Heart left ventricle (tissue), 16 donors: ENCODE measurements at regions not wholly inside any gene's neighbourhood (a gene's known extent, or its start where the extent isn't known, plus 50 kb on each side); places are given as distances from the start of the nearest gene placed in this dataset.

Source experiments
- ATAC-seq, 4 donors: fragments of 200-7000 bp; cut with Tn5 transposase; one replicate each; pipeline ENCODE4 v1.9.1; 2020 to 2022; ENCODE audit warnings: moderate library complexity in 4 of 4, mild to moderate bottlenecking in 3 of 4, moderate number of reproducible peaks in 1 of 4
- DNase-seq, 5 donors: peaks; one replicate each; pipeline ENCODE4 v3.0.0-alpha.2; 2020
- H3K27ac ChIP-seq, 12 donors: fragments of 200-600 bp; sonication (generic) in 4 of 12; one replicate each; pipeline versions ENCODE4 v1.5.0 to v1.8.0; 2016 to 2022; ENCODE audit warnings: mild to moderate bottlenecking in 2 of 12
- H3K27me3 ChIP-seq, 9 donors: fragments of 200-600 bp; sonication (generic) in 2 of 9; one replicate each; pipeline versions ENCODE4 v1.5.1 to v1.8.0; 2016 to 2022; ENCODE audit warnings: mild to moderate bottlenecking in 3 of 9
- H3K36me3 ChIP-seq, 9 donors: fragments of 200-600 bp; sonication (generic) in 2 of 9; one replicate each; pipeline versions ENCODE4 v1.5.0 to v1.8.0; 2018 to 2022; ENCODE audit warnings: mild to moderate bottlenecking in 2 of 9
- H3K4me1 ChIP-seq, 12 donors: fragments of 200-600 bp; sonication (generic) in 4 of 12; one replicate each; pipeline versions ENCODE4 v1.5.0 to v1.8.0; 2016 to 2022; ENCODE audit warnings: mild to moderate bottlenecking in 3 of 12
- H3K4me3 ChIP-seq, 12 donors: fragments of 200-600 bp; sonication (generic) in 4 of 12; one replicate each; pipeline versions ENCODE4 v1.5.0 to v1.8.0; 2017 to 2022; ENCODE audit warnings: mild to moderate bottlenecking in 9 of 12, moderate library complexity in 4 of 12
- H3K9me3 ChIP-seq, 12 donors: fragments of 200-600 bp; sonication (generic) in 4 of 12; one replicate each; pipeline versions ENCODE4 v1.5.0 to v1.8.0; 2016 to 2022; ENCODE audit warnings: mild to moderate bottlenecking in 1 of 12
- POLR2A ChIP-seq, 2 donors: fragments of 450-650 bp; IDR thresholded peaks; one replicate each; pipeline ENCODE4 v1.6.1; 2017; ENCODE audit warnings: antibody characterized with exemption in 2 of 2, mild to moderate bottlenecking in 2 of 2, moderate library complexity in 2 of 2
- WGBS, 4 donors: extraction: QIAGEN DNeasy Blood & Tissue Kit in 2 of 4; methylation state at CpG; one replicate each; pipeline versions ENCODE4 v1.1.5 to v1.1.7; 2013 to 2018; 5-methylcytosine and 5-hydroxymethylcytosine counted together
- intact Hi-C, 10 donors: fragments of 100-400 bp; cut with DNase I; formaldehyde crosslinking; loops; one replicate each; pipeline versions ENCODE4 v1.11.1 to v1.14.2; 2022
- TF ChIP-seq, protein P1 (sequence below), 12 donors: fragments of 200-600 bp; sonication (generic) in 4 of 12; IDR thresholded peaks; one replicate each; pipeline versions ENCODE4 v1.5.0 to v1.8.0; 2018 to 2022; ENCODE audit warnings: antibody characterized with exemption in 12 of 12, mild to moderate bottlenecking in 5 of 12
- donor health status: ischemic (EF 13 %, LVEDD 7.1; RV severe dilation, severe dysfunction).
- donor health status: healthy with polysubstance abuse.
- donor health status: DM: no; HTN: yes; CAD: no.
- donor health status: DM: no; HTN: no; CAD: no.
- donor health status: ischemic (EF 25% LVEDD 6.9; RV normal size, moderate dysfunction).
- donor health status: ischemic (EF 25% LVEDD 5.7; RV mildly dilated, moderate dysfunction).
- donor health status: healthy.
- donor health status: DM: yes; HTN: yes; CAD: no.
- donor health status: ischemic (EF 35%, LVEDD 5.7; RV mildly dilated, moderate dysfunction).
- donor health status: nonischemic (EF 11% LVEDD 7.7; RV severe dilation, severe dysfunction).
- donor health status: DM: yes; HTN: yes; CAD: no.
- donor health status: PGD.
- donor health status: ischemic (EF 29% LVEDD 5.4; RV normal size, mild dysfunction).
- donor health status: nonischemic (EF 23%, LVEDD 6.1; RV moderate dilation, normal function).

DNA sequence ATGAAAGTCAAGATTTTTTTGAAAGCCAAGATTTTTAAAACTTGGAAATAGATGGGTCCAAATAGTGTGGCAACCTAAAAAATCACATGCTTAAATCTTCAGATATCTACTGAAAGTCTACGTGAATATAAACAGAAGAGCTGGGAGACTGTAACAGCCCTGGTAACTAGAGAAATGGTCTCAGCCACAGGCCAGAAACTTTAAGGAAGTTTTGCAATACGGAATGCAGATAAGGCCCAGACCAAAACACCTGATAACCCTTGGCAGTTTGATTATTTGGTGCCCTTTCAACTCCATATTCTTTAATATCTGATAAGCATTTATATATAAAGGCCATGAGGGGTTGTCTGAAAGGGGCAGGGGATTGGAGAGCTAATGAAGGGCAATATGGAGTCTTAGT is 537.3 kb upstream of the TGFBR2 start:
- ATAC-seq (no peak), DNase-seq (no peak)
- Histone ChIP-seq H3K4me1 (no peaks in the 10 kb centered on the region), H3K4me3 (no peak overlapping the region), H3K27me3 (no peaks in the 10 kb centered on the region), H3K9me3 (no peaks in the 10 kb centered on the region), H3K36me3 (no peaks in the 10 kb centered on the region), H3K27ac (no peak overlapping the region)
- intact Hi-C loops, result no loop called here
- TF ChIP-seq, protein P1, sequence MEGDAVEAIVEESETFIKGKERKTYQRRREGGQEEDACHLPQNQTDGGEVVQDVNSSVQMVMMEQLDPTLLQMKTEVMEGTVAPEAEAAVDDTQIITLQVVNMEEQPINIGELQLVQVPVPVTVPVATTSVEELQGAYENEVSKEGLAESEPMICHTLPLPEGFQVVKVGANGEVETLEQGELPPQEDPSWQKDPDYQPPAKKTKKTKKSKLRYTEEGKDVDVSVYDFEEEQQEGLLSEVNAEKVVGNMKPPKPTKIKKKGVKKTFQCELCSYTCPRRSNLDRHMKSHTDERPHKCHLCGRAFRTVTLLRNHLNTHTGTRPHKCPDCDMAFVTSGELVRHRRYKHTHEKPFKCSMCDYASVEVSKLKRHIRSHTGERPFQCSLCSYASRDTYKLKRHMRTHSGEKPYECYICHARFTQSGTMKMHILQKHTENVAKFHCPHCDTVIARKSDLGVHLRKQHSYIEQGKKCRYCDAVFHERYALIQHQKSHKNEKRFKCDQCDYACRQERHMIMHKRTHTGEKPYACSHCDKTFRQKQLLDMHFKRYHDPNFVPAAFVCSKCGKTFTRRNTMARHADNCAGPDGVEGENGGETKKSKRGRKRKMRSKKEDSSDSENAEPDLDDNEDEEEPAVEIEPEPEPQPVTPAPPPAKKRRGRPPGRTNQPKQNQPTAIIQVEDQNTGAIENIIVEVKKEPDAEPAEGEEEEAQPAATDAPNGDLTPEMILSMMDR (IDR thresholded peaks at IDR 0.05), result no peak
- no peak for TF ChIP-seq POLR2A (IDR thresholded peaks at IDR 0.05)
- WGBS, 4 donors, result 78 to 83% (median 81%) methylated on average over 2 of the region's 2 CpGs

DNA sequence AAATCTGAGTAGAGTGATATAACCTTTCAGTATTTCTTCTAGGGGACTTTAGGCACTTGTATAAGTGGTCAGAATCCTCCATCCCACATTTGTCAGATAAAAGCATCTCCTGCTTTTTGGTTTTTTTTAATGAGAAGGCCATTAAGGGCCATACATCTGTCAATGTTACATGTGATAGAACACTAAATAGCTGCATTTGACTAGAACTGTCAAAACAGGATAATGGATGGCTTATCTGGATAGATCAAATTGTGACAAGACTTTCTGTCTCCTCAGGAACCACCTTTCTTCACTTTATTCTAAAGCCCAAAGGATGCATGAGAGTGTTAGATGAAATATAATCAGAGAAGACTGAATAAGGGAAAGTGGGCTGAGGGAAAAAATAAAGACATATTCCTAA is 533.4 kb upstream of the TGFBR2 start:
- Histone ChIP-seq H3K9me3 (peaks cover 0 to 10% (median 2%) of the 10 kb centered on the region in 12 donors), H3K27ac (no peak overlapping the region), H3K36me3 (no peaks in the 10 kb centered on the region), H3K4me3 (no peak overlapping the region), H3K4me1 (no peaks in the 10 kb centered on the region), H3K27me3 (no peaks in the 10 kb centered on the region)
- DNase-seq (no peak), ATAC-seq (no peak)
- TF ChIP-seq, protein P1 (IDR thresholded peaks at IDR 0.05), result no peak
- TF ChIP-seq POLR2A (IDR thresholded peaks at IDR 0.05), result no peak
- intact Hi-C loops, result no loop called here

DNA sequence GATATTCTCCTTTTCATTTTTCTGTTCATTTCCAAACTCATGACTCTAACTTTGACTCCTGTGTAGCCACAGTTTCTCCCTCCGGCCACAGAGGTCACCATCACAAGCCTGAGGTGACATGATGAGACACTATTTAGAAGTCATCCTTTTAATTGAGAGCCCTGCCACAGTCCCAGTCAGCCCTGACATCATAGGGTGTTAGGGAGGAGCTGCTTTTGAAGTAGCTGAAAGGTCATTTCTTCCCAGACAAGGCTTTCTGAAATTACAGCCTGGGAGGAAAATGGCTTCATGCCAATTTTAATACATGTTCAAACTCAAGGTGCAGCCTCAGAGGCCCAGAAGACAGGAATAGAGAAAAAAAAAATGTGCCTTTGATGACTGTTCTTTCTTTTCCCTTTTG is 532.8 kb upstream of the TGFBR2 start:
- TF ChIP-seq POLR2A (IDR thresholded peaks at IDR 0.05), result no peak
- TF ChIP-seq, protein P1 (IDR thresholded peaks at IDR 0.05), result no peak
- no peaks in the 10 kb centered on the region for H3K27me3 ChIP-seq
- no peaks in the 10 kb centered on the region for H3K36me3 ChIP-seq
- H3K27ac ChIP-seq, result no peak overlapping the region
- intact Hi-C loops, result no loop called here
- no peak overlapping the region for H3K4me3 ChIP-seq
- DNase-seq, result no peak
- WGBS, 4 donors, result 65 to 92% (median 75%) methylated on average over 1 of the region's 1 CpG
- H3K9me3 ChIP-seq, result peaks cover 0 to 10% (median 2%) of the 10 kb centered on the region in 12 donors
- ATAC-seq, result peak in 1 of 4 donors; percentile 56
- H3K4me1 ChIP-seq, result no peaks in the 10 kb centered on the region

DNA sequence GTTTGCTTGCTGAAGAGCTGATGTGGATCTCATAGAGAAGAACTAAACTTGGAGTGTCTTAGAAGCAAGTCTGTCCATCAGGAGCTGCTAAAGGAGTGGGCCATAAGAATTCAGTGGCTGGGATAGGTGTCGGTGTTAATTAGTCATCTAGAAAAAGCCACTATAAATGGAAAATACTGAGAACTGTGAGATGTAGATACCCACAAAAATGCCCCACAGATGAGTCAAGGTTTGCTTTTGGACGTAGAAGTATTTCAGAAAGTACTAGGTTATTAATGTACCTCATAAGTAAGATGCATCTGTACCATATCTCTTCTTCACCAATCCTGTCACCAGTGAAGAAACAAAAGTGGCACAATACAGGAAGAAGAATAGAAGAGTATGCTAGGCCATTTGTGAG is 530.9 kb upstream of the TGFBR2 start:
- peaks cover 0 to 10% (median 2%) of the 10 kb centered on the region in 12 donors for H3K9me3 ChIP-seq
- DNase-seq (no peak), ATAC-seq (no peak)
- H3K4me3 ChIP-seq, result no peak overlapping the region
- TF ChIP-seq, protein P1 (IDR thresholded peaks at IDR 0.05), result no peak
- TF ChIP-seq POLR2A (IDR thresholded peaks at IDR 0.05), result no peak
- 96 to 98% (median 96%) methylated on average over 2 of the region's 2 CpGs for WGBS, 4 donors
- no peaks in the 10 kb centered on the region for H3K4me1 ChIP-seq
- H3K27me3 ChIP-seq, result no peaks in the 10 kb centered on the region
- intact Hi-C loops, result no loop called here
- no peaks in the 10 kb centered on the region for H3K36me3 ChIP-seq
- no peak overlapping the region for H3K27ac ChIP-seq
